ENCODE measurements at regions not wholly inside any gene's neighbourhood (a gene's known extent, or its start where the extent isn't known, plus 50 kb on each side); places are given as distances from the start of the nearest gene placed in this dataset.

GRCh38 chr7:156318926-156319325, 321.6 kb upstream of the RNF32 start:
- 76 to 87% (median 77%) methylated on average over 11 of the region's 11 CpGs for WGBS, 3 donors
- Histone ChIP-seq H3K27ac (no peak overlapping the region), H3K4me3 (no peak overlapping the region), H3K27me3 (no peaks in the 10 kb centered on the region), H3K4me1 (ENCODE audit: insufficient read depth) (no peaks in the 10 kb centered on the region), H3K36me3 (no peaks in the 10 kb centered on the region), H3K9me3 (no peaks in the 10 kb centered on the region)
- intact Hi-C loops (cut with DNase I), result no loop called here
- no peak for DNase-seq
- no peak for TF ChIP-seq POLR2A (IDR thresholded peaks at IDR 0.05)

- 85 to 90% (median 88%) methylated on average over 18 of the region's 18 CpGs for WGBS, 3 donors
- intact Hi-C loops (cut with DNase I), result no loop called here
- Histone ChIP-seq H3K9me3 (no peaks in the 10 kb centered on the region), H3K27ac (no peak overlapping the region), H3K4me3 (no peak overlapping the region), H3K36me3 (no peaks in the 10 kb centered on the region), H3K27me3 (no peaks in the 10 kb centered on the region), H3K4me1 (ENCODE audit: insufficient read depth) (no peaks in the 10 kb centered on the region)
- TF ChIP-seq EP300 (IDR thresholded peaks at IDR 0.05) (no peak), POLR2A (IDR thresholded peaks at IDR 0.05) (no peak)
- no peak for DNase-seq
These were observed 322.1 kb upstream of the RNF32 start for GRCh38 chr7:156318426-156318825.

GRCh38 chr7:156309016-156309620, 331.5 kb upstream of the RNF32 start:
- H3K4me3 ChIP-seq, result no peak overlapping the region
- whole genome bisulfite sequencing, 3 donors, result 58 to 68% (median 59%) methylated on average over 15 of the region's 15 CpGs

GRCh38 chr7:156307193-156307592, 333.4 kb upstream of the RNF32 start:
- no peaks in the 10 kb centered on the region for H3K36me3 ChIP-seq
- 46 to 64% (median 53%) methylated on average over 9 of the region's 9 CpGs for WGBS, 3 donors
- H3K4me3 ChIP-seq, result no peak overlapping the region
- no peaks in the 10 kb centered on the region for H3K27me3 ChIP-seq
- H3K4me1 ChIP-seq (ENCODE audit: insufficient read depth), result no peaks in the 10 kb centered on the region
- no peak for DNase-seq
- no peaks in the 10 kb centered on the region for H3K9me3 ChIP-seq
- no peak for TF ChIP-seq POLR2A (IDR thresholded peaks at IDR 0.05)
- TF ChIP-seq EP300 (IDR thresholded peaks at IDR 0.05), result no peak
- no peak for TF ChIP-seq CTCF (IDR thresholded peaks at IDR 0.05)
- intact Hi-C loops (cut with DNase I), result no loop called here
- H3K27ac ChIP-seq, result no peak overlapping the region

More at GRCh38 chr7:156309016-156309620, 331.5 kb upstream of the RNF32 start:
- Histone ChIP-seq H3K36me3 (no peaks in the 10 kb centered on the region), H3K27ac (no peak overlapping the region), H3K9me3 (no peaks in the 10 kb centered on the region), H3K27me3 (no peaks in the 10 kb centered on the region), H3K4me1 (ENCODE audit: insufficient read depth) (no peaks in the 10 kb centered on the region)
- intact Hi-C loops (cut with DNase I), result no loop called here
- DNase-seq, result no peak
- no peak for TF ChIP-seq EP300 (IDR thresholded peaks at IDR 0.05)
- TF ChIP-seq CTCF (IDR thresholded peaks at IDR 0.05), result no peak
- no peak for TF ChIP-seq POLR2A (IDR thresholded peaks at IDR 0.05)

- no peak for DNase-seq
- H3K4me1 ChIP-seq (ENCODE audit: insufficient read depth), result no peaks in the 10 kb centered on the region
- H3K9me3 ChIP-seq, result no peaks in the 10 kb centered on the region
- intact Hi-C loops (cut with DNase I), result no loop called here
- H3K27me3 ChIP-seq, result no peaks in the 10 kb centered on the region
- H3K36me3 ChIP-seq, result no peaks in the 10 kb centered on the region
- H3K4me3 ChIP-seq, result no peak overlapping the region
- no peak overlapping the region for H3K27ac ChIP-seq
- WGBS, 3 donors, result 74 to 83% (median 74%) methylated on average over 10 of the region's 10 CpGs
- TF ChIP-seq POLR2A (IDR thresholded peaks at IDR 0.05) (no peak), CTCF (IDR thresholded peaks at IDR 0.05) (no peak), EP300 (IDR thresholded peaks at IDR 0.05) (no peak)
These were observed 335.2 kb upstream of the RNF32 start for GRCh38 chr7:156305351-156305750.

Data from ovary (tissue), 7 donors.